WTC11 (cell line): ENCODE measurements at regions not wholly inside any gene's neighbourhood (a gene's known extent, or its start where the extent isn't known, plus 50 kb on each side); places are given as distances from the start of the nearest gene placed in this dataset.

ENCODE experiments used
- CREM ChIP-seq: sonication (generic); formaldehyde crosslinking; IDR thresholded peaks from 2 replicates; pipeline ENCODE4 v1.8.1; 2022; ENCODE audit warnings: mild to moderate bottlenecking, missing genetic modification reagents, moderate library complexity
- IRF2 ChIP-seq: sonication (generic); formaldehyde crosslinking; IDR thresholded peaks from 2 replicates; pipeline ENCODE4 v1.8.0; 2022; ENCODE audit warnings: low read depth, missing genetic modification reagents, borderline replicate concordance
- SP1 ChIP-seq: sonication (generic); formaldehyde crosslinking; conservative IDR thresholded peaks from 2 replicates; pipeline ENCODE4 v1.8.1; 2022; ENCODE audit warnings: missing genetic modification reagents
- TCF7 ChIP-seq: sonication (generic); formaldehyde crosslinking; IDR thresholded peaks from 2 replicates; pipeline ENCODE4 v1.8.0; 2022; ENCODE audit warnings: mild to moderate bottlenecking, low read depth, missing genetic modification reagents, moderate library complexity
- TP53 ChIP-seq: sonication (generic); formaldehyde crosslinking; IDR thresholded peaks from 2 replicates; pipeline ENCODE4 v1.8.1; 2023; ENCODE audit warnings: mild to moderate bottlenecking, missing genetic modification reagents
- USF1 ChIP-seq: sonication (generic); formaldehyde crosslinking; IDR thresholded peaks from 2 replicates; pipeline ENCODE4 v1.8.0; 2022; ENCODE audit warnings: mild to moderate bottlenecking, missing genetic modification reagents
- USF2 ChIP-seq: sonication (generic); formaldehyde crosslinking; IDR thresholded peaks from 2 replicates; pipeline ENCODE4 v1.8.1; 2023; ENCODE audit warnings: mild to moderate bottlenecking, missing genetic modification reagents, moderate library complexity
- TF ChIP-seq, protein P1 (sequence below): fragments of 200-600 bp; IDR thresholded peaks from 2 replicates; pipeline ENCODE4 v1.8.0; 2022; ENCODE audit warnings: antibody characterized with exemption
- TF ChIP-seq, protein P2 (sequence below): sonication (generic); formaldehyde crosslinking; IDR thresholded peaks from 2 replicates; pipeline ENCODE4 v1.8.1; 2023; ENCODE audit warnings: mild to moderate bottlenecking, missing genetic modification reagents
- TF ChIP-seq, protein P3 (sequence below): sonication (generic); formaldehyde crosslinking; IDR thresholded peaks from 2 replicates; pipeline ENCODE4 v1.8.1; 2022; ENCODE audit warnings: low read depth, mild to moderate bottlenecking, moderate library complexity, missing genetic modification reagents, borderline replicate concordance
- TF ChIP-seq, protein P4 (sequence below): sonication (generic); formaldehyde crosslinking; conservative IDR thresholded peaks from 2 replicates; pipeline ENCODE4 v1.8.1; 2023; ENCODE audit warnings: mild to moderate bottlenecking, low read depth, missing genetic modification reagents, moderate library complexity

DNA sequence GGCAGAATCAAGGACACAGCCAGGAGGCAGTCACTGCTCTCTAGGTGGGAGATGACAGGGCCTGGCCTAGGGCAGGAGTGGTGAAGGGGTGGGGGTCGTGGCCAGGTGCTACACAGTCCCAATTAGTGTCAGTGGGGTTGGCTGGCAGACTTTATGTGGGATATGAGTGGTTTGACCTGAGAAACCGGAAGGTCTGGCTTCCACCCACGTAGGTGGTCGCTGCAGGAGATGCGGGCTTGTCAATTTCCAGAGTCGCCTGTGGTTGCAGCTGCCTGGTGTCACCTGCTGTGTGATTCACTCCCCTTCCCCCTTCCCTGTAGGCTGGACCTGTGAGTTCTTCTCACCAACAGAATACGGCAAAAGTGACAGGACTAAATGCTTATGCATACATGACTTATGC lies 124.3 kb downstream of the KLF6 start:
- TF ChIP-seq TCF7: no peak
- no peak for TF ChIP-seq CREM (CRISPR knock-in tag)
- no peak for TF ChIP-seq TP53
- TF ChIP-seq, protein P1, sequence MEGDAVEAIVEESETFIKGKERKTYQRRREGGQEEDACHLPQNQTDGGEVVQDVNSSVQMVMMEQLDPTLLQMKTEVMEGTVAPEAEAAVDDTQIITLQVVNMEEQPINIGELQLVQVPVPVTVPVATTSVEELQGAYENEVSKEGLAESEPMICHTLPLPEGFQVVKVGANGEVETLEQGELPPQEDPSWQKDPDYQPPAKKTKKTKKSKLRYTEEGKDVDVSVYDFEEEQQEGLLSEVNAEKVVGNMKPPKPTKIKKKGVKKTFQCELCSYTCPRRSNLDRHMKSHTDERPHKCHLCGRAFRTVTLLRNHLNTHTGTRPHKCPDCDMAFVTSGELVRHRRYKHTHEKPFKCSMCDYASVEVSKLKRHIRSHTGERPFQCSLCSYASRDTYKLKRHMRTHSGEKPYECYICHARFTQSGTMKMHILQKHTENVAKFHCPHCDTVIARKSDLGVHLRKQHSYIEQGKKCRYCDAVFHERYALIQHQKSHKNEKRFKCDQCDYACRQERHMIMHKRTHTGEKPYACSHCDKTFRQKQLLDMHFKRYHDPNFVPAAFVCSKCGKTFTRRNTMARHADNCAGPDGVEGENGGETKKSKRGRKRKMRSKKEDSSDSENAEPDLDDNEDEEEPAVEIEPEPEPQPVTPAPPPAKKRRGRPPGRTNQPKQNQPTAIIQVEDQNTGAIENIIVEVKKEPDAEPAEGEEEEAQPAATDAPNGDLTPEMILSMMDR: no peak
- TF ChIP-seq SP1 (CRISPR knock-in tag): no peak
- no peak for TF ChIP-seq USF1 (CRISPR knock-in tag)
- TF ChIP-seq, protein P2, sequence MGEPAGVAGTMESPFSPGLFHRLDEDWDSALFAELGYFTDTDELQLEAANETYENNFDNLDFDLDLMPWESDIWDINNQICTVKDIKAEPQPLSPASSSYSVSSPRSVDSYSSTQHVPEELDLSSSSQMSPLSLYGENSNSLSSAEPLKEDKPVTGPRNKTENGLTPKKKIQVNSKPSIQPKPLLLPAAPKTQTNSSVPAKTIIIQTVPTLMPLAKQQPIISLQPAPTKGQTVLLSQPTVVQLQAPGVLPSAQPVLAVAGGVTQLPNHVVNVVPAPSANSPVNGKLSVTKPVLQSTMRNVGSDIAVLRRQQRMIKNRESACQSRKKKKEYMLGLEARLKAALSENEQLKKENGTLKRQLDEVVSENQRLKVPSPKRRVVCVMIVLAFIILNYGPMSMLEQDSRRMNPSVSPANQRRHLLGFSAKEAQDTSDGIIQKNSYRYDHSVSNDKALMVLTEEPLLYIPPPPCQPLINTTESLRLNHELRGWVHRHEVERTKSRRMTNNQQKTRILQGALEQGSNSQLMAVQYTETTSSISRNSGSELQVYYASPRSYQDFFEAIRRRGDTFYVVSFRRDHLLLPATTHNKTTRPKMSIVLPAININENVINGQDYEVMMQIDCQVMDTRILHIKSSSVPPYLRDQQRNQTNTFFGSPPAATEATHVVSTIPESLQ (CRISPR knock-in tag): no peak
- TF ChIP-seq, protein P3, sequence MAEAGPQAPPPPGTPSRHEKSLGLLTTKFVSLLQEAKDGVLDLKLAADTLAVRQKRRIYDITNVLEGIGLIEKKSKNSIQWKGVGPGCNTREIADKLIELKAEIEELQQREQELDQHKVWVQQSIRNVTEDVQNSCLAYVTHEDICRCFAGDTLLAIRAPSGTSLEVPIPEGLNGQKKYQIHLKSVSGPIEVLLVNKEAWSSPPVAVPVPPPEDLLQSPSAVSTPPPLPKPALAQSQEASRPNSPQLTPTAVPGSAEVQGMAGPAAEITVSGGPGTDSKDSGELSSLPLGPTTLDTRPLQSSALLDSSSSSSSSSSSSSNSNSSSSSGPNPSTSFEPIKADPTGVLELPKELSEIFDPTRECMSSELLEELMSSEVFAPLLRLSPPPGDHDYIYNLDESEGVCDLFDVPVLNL (CRISPR knock-in tag): no peak
- no peak for TF ChIP-seq USF2 (CRISPR knock-in tag)
- TF ChIP-seq IRF2: no peak
- TF ChIP-seq, protein P4, sequence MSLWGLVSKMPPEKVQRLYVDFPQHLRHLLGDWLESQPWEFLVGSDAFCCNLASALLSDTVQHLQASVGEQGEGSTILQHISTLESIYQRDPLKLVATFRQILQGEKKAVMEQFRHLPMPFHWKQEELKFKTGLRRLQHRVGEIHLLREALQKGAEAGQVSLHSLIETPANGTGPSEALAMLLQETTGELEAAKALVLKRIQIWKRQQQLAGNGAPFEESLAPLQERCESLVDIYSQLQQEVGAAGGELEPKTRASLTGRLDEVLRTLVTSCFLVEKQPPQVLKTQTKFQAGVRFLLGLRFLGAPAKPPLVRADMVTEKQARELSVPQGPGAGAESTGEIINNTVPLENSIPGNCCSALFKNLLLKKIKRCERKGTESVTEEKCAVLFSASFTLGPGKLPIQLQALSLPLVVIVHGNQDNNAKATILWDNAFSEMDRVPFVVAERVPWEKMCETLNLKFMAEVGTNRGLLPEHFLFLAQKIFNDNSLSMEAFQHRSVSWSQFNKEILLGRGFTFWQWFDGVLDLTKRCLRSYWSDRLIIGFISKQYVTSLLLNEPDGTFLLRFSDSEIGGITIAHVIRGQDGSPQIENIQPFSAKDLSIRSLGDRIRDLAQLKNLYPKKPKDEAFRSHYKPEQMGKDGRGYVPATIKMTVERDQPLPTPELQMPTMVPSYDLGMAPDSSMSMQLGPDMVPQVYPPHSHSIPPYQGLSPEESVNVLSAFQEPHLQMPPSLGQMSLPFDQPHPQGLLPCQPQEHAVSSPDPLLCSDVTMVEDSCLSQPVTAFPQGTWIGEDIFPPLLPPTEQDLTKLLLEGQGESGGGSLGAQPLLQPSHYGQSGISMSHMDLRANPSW (CRISPR knock-in tag): no peak
